ENCODE measurements at regions not wholly inside any gene's neighbourhood (a gene's known extent, or its start where the extent isn't known, plus 50 kb on each side); places are given as distances from the start of the nearest gene placed in this dataset.

GRCh38 chr4:184959309-184959708 is 59.0 kb upstream of the HELT start:
- TF ChIP-seq CTCF (conservative IDR thresholded peaks at IDR 0.05 in 1 of 2, IDR thresholded peaks at IDR 0.05 in 1 of 2; ENCODE audit: low read depth in 1 of 2, low read length in 2 of 2): no peak
- TF ChIP-seq EZH2 (IDR thresholded peaks at IDR 0.05; ENCODE audit: low read length, missing control alignments): no peak

Data from fibroblast of lung (primary cell).